Neuron (in vitro differentiated cells): ENCODE measurements at regions not wholly inside any gene's neighbourhood (a gene's known extent, or its start where the extent isn't known, plus 50 kb on each side); places are given as distances from the start of the nearest gene placed in this dataset.

Source experiments
- H2AFZ ChIP-seq: one replicate; pipeline ENCODE4 v1.6.1; 2013; ENCODE audit warnings: low read depth, mild to moderate bottlenecking, inconsistent platforms, low read length, moderate library complexity
- H3K27me3 ChIP-seq: one replicate; pipeline ENCODE4 v1.6.1; 2013; ENCODE audit warnings: low read length; ENCODE audit not compliant: insufficient read depth
- H3K36me3 ChIP-seq: one replicate; pipeline ENCODE4 v1.6.1; 2013; ENCODE audit warnings: low read length; ENCODE audit not compliant: insufficient read depth
- H3K4me1 ChIP-seq: one replicate; pipeline ENCODE4 v1.6.1; 2013; ENCODE audit warnings: low read length; ENCODE audit not compliant: insufficient read depth
- H3K4me3 ChIP-seq: 2 replicates; pipeline ENCODE4 v1.5.1; 2013; ENCODE audit warnings: mild to moderate bottlenecking, low read length, moderate library complexity
- H3K9me3 ChIP-seq: one replicate; pipeline ENCODE4 v1.6.1; 2013; ENCODE audit warnings: low read length

DNA sequence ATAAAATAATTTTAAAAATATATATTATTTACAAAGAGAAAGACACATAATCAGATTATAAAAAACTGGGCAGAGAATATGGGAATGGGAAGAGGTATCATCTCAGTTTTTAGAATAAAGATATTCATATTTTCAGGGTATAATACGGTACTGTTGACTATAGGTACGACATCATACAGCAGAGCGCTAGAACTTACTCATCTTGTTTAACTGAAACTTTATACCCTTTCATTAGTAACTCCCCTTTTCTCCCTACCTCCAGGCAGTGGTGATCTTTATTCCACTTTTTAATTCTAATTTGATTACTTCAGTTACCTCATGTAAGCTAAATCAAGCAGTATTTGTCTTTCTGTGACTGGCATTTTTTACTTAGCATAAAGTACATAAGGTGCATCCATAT lies 742.1 kb downstream of the MTRR start:
- Histone ChIP-seq H3K4me3 (no peak overlapping the region), H3K27me3 (no peaks in the 10 kb centered on the region), H3K4me1 (no peaks in the 10 kb centered on the region), H3K36me3 (no peaks in the 10 kb centered on the region), H2AFZ (no peak overlapping the region), H3K9me3 (no peaks in the 10 kb centered on the region)

DNA sequence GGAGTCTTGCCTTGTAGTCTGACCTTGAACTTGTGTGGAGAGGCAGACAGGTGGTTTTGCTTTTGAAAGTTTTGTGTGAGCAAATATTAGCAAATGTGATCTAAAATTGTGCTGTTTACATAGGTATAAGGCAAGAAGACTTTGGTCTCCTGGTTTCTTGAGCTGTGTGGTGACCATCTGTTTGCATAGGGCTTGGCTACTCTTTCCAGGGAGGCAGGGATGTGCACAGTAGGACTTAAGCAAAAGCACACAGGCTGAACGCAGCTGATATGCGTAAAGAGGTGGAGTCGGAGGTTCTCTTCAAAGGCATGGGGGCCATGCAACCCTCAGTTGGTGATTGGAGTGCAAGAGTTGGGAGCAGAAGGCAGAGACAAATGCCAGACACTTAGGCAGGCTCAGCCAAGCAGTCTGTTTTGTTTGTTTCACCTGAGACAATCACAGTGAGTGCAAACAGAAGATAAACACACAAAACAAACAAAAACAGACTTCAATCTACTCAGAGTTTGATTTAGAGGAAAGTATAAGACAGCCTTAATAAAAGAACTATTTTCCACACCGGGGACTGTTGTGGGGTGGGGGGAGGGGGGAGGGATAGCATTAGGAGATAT lies 744.2 kb downstream of the MTRR start:
- H2AFZ ChIP-seq: no peak overlapping the region
- no peaks in the 10 kb centered on the region for H3K27me3 ChIP-seq
- no peaks in the 10 kb centered on the region for H3K36me3 ChIP-seq
- H3K4me3 ChIP-seq: no peak overlapping the region
- H3K9me3 ChIP-seq: no peaks in the 10 kb centered on the region
- H3K4me1 ChIP-seq: no peaks in the 10 kb centered on the region

- Histone ChIP-seq H3K4me3 (no peak overlapping the region), H3K4me1 (no peaks in the 10 kb centered on the region)
Measured at GRCh38 chr5:8615142-8615858, 746.4 kb downstream of the MTRR start.

DNA sequence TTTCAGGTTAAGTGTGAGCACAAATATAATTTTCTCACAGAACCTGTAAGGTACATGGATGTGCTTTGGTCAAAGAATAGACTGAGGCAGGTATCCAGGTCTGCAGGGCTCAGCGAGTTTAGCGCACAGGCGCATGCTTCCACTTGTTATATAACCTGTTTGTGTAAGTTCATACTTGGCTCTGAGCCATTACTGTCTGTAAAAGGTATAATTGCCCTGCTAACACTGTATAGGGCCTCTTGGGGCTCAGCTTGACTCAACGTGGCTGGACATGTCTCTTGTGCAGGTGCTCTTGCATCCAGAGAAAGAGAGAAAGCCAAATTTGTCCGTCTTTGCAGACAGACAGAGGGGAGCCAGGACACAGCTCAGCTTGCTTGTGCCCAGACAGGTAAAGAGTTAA lies 759.6 kb downstream of the MTRR start:
- Histone ChIP-seq H3K36me3 (no peaks in the 10 kb centered on the region), H2AFZ (no peak overlapping the region), H3K4me1 (no peaks in the 10 kb centered on the region), H3K4me3 (no peak overlapping the region), H3K27me3 (no peaks in the 10 kb centered on the region), H3K9me3 (no peaks in the 10 kb centered on the region)

More at GRCh38 chr5:8615142-8615858, 746.4 kb downstream of the MTRR start:
- Histone ChIP-seq H3K27me3 (no peaks in the 10 kb centered on the region), H3K9me3 (no peaks in the 10 kb centered on the region), H3K36me3 (no peaks in the 10 kb centered on the region), H2AFZ (no peak overlapping the region)

- H3K9me3 ChIP-seq: no peaks in the 10 kb centered on the region
- H2AFZ ChIP-seq: no peak overlapping the region
- no peak overlapping the region for H3K4me3 ChIP-seq
- no peaks in the 10 kb centered on the region for H3K36me3 ChIP-seq
- H3K27me3 ChIP-seq: no peaks in the 10 kb centered on the region
- no peaks in the 10 kb centered on the region for H3K4me1 ChIP-seq
Measured at GRCh38 chr5:8633259-8633658, 764.3 kb downstream of the MTRR start.

- no peak overlapping the region for H2AFZ ChIP-seq
- no peaks in the 10 kb centered on the region for H3K4me1 ChIP-seq
- H3K36me3 ChIP-seq: no peaks in the 10 kb centered on the region
- H3K27me3 ChIP-seq: no peaks in the 10 kb centered on the region
- H3K9me3 ChIP-seq: no peaks in the 10 kb centered on the region
- no peak overlapping the region for H3K4me3 ChIP-seq
Measured at GRCh38 chr5:8633696-8634095, 764.7 kb downstream of the MTRR start.

- H3K4me3 ChIP-seq: no peak overlapping the region
- H3K4me1 ChIP-seq: no peaks in the 10 kb centered on the region
- no peaks in the 10 kb centered on the region for H3K36me3 ChIP-seq
- H3K9me3 ChIP-seq: no peaks in the 10 kb centered on the region
- H3K27me3 ChIP-seq: no peaks in the 10 kb centered on the region
- no peak overlapping the region for H2AFZ ChIP-seq
Measured at GRCh38 chr5:8634219-8634618, 765.3 kb downstream of the MTRR start.

- H3K36me3 ChIP-seq: no peaks in the 10 kb centered on the region
- H3K4me3 ChIP-seq: no peak overlapping the region
- no peak overlapping the region for H2AFZ ChIP-seq
- H3K9me3 ChIP-seq: no peaks in the 10 kb centered on the region
- no peaks in the 10 kb centered on the region for H3K4me1 ChIP-seq
- H3K27me3 ChIP-seq: no peaks in the 10 kb centered on the region
Measured at GRCh38 chr5:8641786-8642505, 773.0 kb downstream of the MTRR start.

DNA sequence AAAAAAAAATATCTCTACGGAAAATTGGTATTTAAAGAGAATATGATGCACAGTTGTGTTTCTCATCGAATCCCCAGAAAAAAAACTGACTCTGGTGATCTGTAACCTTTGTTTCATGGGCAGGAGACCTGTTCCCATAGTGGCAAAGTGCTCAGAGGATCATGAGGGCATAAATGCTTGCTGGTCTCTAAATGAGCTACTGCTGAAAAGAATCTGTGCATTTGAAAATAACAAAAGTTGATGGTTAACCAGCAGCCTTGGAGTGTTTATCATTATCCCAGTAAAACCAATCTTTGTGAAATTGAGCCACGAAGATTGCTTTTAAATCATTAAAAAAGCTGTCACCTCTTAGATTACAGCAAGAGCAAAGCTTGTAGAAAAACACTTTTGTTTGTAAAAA lies 775.4 kb downstream of the MTRR start:
- Histone ChIP-seq H3K9me3 (no peaks in the 10 kb centered on the region), H3K4me1 (no peaks in the 10 kb centered on the region), H3K36me3 (no peaks in the 10 kb centered on the region), H3K4me3 (no peak overlapping the region), H2AFZ (no peak overlapping the region), H3K27me3 (no peaks in the 10 kb centered on the region)

DNA sequence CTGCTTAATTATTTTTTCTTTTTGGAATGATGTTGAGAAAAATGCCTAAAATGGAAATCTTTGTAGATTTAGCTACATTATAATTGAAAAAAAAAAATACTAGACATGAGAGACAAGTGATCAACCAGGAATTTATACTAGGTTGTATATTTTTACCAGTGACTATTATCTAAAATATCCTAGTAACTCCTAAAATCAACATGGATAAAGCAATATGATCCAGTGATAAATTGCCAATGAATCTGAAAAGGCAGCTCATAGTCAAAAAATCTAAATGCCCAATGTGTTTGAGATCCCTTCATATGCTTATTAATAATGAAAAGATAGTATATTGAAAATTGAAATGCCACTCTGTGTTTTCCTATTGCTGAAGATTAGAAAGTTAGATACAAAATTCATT lies 778.2 kb downstream of the MTRR start:
- no peaks in the 10 kb centered on the region for H3K27me3 ChIP-seq
- H2AFZ ChIP-seq: no peak overlapping the region
- no peaks in the 10 kb centered on the region for H3K36me3 ChIP-seq
- no peaks in the 10 kb centered on the region for H3K9me3 ChIP-seq
- H3K4me3 ChIP-seq: no peak overlapping the region
- H3K4me1 ChIP-seq: no peaks in the 10 kb centered on the region

DNA sequence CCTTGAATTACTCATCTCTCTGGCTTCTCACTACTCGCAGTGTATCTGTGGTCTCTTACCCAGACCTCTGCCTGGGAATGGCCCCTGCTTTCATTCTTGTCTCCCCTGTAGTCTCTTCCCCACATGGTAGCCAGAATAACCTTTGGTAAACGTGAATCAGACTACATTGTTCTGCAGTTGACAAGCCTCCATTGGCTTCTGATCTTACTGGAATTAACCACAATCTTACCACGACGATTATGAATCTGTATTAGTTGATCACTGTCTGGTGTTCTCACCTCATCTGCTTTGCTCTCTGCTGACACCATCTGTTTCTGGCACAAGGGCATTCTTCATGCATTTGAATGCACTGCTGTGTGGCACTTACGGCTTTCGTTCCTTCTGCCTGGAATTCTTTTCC lies 781.2 kb downstream of the MTRR start:
- Histone ChIP-seq H3K9me3 (no peaks in the 10 kb centered on the region), H3K4me3 (no peak overlapping the region), H3K27me3 (no peaks in the 10 kb centered on the region), H3K36me3 (no peaks in the 10 kb centered on the region), H3K4me1 (no peaks in the 10 kb centered on the region), H2AFZ (no peak overlapping the region)

DNA sequence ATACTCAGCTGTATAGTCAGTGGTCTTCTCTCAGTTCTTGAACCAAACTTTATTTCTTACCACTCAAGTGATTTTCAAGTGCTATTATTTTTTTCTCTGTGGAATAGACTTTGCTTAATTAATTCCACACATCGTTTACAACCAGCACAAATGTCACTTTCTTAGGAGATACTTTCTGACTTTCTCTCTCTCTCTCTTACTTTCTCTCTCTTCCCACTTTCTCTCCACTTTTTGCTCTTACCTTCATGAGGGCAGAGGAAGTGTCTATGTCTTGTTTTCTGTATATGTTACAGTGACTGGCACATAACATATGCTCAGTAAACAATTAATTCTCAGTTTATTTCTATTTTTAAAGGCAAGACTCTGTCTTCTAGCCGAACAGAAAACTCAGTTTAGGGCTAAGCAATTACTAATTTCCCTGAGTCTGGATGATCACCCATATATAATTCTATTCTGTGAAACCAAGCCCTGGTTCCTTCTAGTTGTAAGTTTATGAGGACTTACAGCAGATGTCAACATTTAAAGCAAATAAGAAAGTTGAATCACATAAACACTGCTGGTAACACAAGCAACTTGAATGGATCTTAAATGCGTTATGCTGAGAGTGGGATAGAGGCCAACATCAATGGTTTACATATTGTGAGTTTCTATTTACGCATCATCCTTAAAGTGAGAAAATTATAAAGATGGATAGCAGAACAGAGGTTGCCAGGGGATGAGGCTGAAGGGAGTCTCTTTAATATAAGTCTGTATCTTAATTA lies 791.4 kb downstream of the MTRR start:
- Histone ChIP-seq H3K4me1 (no peaks in the 10 kb centered on the region), H3K4me3 (no peak overlapping the region), H2AFZ (no peak overlapping the region), H3K27me3 (no peaks in the 10 kb centered on the region), H3K36me3 (no peaks in the 10 kb centered on the region), H3K9me3 (no peaks in the 10 kb centered on the region)

DNA sequence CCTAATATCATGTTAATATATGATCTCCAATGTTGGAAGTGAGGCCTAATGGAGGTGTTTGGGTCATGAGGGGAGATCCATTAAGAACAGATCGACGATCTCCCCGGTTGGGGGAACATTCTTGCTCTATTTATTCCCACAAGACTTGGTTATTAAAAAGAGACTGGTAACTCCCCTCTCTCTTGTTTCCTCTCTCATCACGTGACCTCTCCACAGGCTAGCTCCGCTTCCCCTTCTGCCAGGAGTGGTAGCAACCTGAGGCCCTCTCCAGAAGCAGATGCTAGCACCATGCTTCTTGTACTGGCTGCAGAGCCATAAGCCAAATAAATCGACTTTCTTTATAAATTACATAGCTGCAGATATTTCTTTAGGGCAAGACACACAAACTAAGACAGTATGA lies 794.4 kb downstream of the MTRR start:
- Histone ChIP-seq H3K9me3 (no peaks in the 10 kb centered on the region), H2AFZ (no peak overlapping the region), H3K4me3 (no peak overlapping the region)

More for the DNA sequence above, 794.4 kb downstream of the MTRR start:
- Histone ChIP-seq H3K27me3 (no peaks in the 10 kb centered on the region), H3K4me1 (no peaks in the 10 kb centered on the region), H3K36me3 (no peaks in the 10 kb centered on the region)
